ENCODE measurements at regions not wholly inside any gene's neighbourhood (a gene's known extent, or its start where the extent isn't known, plus 50 kb on each side); places are given as distances from the start of the nearest gene placed in this dataset.

DNA sequence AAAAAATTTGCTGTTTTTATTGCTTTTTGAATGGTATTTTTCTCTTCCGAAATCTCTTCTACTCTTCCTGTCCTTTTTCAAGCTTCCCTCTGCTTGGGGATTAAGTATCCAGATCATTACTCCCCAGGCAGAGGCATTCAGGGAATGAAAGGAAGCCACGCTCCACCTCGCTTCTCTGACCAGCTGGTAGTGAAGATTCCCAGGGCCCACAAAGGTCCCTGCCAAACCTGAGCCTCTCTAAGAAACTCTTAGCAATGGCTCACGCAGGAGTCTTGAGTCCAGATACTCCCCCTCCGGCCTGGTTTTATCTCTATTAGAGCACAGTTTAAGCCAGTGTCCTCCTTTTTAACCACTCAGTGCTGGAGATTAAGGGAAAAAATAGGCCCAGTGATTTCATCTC is 51.4 kb upstream of the SOD3 start:
- no peak for DNase-seq
- intact Hi-C loops (cut with DNase I, micrococcal nuclease) = no loop called here
- no peak for ATAC-seq

DNA sequence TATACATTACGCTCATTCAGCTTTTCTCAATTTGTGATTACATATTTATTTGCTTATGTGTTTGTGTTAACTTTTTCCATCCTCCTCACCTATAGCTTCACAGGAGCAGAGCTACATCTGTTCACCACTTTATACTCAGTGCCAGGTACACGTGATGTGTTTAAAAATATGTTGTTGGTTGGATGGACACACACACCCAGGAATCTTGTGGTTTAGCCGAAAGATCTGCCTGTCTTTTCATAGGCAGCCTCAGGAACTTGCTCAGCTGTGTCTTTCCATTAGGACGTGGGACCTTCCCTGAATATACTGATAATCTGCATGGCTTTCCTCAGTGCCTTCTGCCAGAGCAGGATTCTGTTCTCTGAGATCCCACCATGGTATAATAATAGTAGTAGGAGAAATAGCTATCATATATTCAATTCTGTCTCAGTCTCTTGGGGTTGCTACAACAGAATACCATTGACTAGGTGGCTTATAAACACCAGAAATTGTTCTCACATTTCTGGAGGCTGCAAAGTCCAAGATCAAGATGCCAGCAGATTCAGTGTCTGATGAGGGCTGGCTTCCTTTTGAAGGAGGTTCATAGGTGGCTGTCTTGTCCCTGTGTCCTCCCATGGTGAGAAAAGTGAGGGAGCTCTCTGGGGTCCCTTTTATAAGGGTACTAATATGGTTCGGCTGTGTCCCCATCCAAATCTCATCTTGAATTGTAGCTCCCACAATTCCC is 50.0 kb upstream of the SOD3 start:
- ATAC-seq = no peak

More for the DNA sequence above, 50.0 kb upstream of the SOD3 start:
- DNase-seq = no peak
- intact Hi-C loops (cut with DNase I, micrococcal nuclease) = no loop called here

All from left colon (tissue), 2 donors.